NCI-H2029 (cell line): ENCODE measurements at regions not wholly inside any gene's neighbourhood (a gene's known extent, or its start where the extent isn't known, plus 50 kb on each side); places are given as distances from the start of the nearest gene placed in this dataset.
"Not testable (repeated sequence)": the region's sequence is repeated elsewhere in the genome, so short reads cannot be mapped to it uniquely, and the experiment has no call there.

Experiments
- DNase-seq: peaks from one replicate; lab custom pipeline; 2025; lab: John Stamatoyannopoulos, UW

- peak; percentile 90 for DNase-seq
Measured at GRCh38 chr1:222950892-222951291, 136.1 kb downstream of the DISP1 start.

DNA sequence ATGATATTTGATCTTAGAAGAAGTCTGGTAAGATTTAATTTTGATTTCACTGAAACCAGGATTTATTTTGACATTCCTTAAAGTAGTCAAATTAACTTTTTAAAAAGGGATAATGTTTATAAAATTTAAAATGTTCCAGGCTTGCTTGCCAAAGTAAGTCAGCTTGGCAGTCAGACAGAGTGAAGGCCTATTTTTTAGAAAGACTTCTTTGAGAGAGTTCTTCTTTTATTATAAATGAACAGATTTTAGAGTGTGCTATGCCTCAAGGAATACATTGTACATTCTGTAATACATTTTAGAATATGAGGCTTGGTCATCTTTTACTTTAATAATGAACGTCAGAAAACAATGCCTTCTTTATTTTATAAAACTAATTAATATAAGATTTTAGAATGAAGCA is 138.7 kb downstream of the DISP1 start:
- no peak for DNase-seq

DNA sequence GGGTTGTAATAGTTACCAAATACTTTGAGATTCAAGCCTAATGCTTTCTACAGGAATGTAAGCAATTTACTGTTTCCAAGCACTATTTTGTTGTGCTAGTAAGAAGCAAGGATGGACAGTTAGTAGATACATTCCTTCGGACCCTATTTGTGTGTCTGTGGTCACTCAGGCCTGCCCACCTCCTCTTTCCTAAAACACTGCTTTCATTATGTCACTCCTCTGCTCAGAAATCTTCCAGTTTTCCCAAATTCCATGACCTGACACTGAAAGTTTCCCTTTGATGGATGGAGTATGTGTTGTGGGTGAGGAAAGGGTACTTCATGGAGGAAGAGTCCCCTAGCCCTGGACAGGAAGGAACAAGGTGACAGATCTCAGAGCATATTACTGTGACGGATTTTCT is 141.1 kb downstream of the DISP1 start:
- no peak for DNase-seq

GRCh38 chr1:222956601-222957000 is 141.8 kb downstream of the DISP1 start:
- DNase-seq, result no peak

- no peak for DNase-seq
Measured at GRCh38 chr1:222967466-222968240, 152.8 kb downstream of the DISP1 start.

DNA sequence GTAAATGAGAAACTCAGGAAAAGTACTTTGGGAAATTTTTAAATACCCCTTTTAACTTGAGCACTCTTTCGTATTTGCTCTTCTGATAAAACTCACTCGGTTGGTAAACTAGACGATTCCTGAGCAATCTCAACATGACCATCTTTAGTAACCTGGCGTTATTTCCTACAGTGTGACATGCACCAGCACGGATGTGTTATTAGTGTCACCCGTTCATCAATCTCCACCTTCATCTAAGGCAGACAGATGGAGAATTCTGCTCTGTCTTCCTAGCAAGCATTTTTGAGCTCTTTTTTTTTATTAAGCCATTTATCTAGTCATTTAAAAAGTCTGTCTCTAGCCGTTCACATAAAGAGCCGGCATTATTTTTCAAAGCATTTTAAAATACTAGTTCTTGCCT is 155.2 kb downstream of the DISP1 start:
- no peak for DNase-seq

GRCh38 chr1:222970711-222971110 is 155.9 kb downstream of the DISP1 start:
- no peak for DNase-seq

GRCh38 chr1:222971146-222971545 is 156.3 kb downstream of the DISP1 start:
- DNase-seq, result no peak

- DNase-seq, result no peak
Measured at GRCh38 chr1:222973561-222973960, 158.7 kb downstream of the DISP1 start.

- DNase-seq, result no peak
Measured at GRCh38 chr1:222974496-222974895, 159.7 kb downstream of the DISP1 start.

DNA sequence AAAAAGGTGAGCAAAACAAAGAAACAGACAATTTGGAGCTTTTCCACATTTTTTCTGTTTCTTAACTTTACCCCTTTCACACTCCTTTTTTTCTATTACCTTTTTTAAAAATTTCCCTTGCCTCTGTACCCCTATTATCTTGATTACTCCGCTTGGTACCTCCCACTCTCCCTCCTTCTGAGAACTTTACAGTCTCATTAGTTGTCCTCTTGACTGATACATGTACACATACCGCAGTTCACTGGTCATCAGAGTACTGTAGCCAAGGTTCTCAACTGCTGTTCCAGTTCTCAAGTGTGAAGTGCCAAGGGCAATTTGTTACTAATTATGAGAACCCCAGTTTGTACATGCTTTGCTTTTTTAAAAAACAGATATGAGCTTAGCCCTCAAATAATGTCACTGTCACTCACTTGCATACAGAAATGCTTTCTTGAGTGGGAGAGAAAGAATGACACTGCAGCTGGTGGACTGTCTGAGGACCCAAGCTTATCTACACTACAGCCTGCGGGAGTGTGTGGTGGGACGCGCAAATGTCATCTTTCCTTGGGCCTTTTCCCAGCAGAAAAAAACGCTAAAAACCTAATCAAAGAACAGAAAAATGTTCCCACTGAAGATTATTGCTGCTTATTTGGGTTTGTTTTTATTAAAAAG is 160.8 kb downstream of the DISP1 start:
- no peak for DNase-seq

GRCh38 chr1:222976453-222976852 is 161.6 kb downstream of the DISP1 start:
- DNase-seq, result no peak

GRCh38 chr1:222977294-222977693 is 162.5 kb downstream of the DISP1 start:
- DNase-seq, result not testable (repeated sequence)

DNA sequence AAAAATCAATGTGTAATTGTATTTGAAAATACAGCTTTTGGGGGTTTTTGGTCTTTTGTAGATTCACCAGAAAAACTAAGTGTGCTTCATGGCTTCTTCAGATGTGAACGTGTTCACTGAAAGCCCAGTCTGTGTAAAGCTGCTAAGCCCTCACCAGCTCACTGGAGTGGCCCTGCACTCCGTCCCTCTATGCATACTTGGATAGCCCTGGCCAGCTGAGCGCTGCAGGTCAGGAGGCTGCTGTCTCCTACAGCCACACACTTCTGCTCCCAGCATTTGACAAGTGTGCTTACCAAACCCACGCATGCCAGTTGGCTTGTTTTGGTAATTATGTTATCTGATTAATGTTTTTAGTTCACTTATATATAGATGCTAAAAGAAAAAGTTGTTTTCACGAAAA is 163.5 kb downstream of the TLR5 start:
- DNase-seq, result no peak

DNA sequence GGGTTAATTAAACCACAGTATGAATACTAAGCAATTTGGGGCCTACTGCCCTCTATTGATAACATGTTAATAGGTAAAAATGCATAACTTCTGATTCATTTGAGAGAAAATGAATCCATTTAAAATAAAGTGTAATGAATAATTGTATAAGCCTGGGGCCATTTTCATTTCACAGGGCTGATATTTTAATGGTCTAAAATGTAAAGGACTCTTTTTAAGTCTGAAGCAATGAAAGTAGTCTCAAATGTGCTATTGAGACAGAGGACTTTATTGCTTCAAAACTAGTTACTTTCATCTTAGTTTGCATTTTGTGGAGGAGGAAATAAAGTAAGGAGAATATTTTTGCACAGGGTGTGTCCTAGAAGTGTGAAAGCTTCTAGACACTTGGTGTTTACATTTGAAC is 155.4 kb downstream of the TLR5 start:
- no peak for DNase-seq

DNA sequence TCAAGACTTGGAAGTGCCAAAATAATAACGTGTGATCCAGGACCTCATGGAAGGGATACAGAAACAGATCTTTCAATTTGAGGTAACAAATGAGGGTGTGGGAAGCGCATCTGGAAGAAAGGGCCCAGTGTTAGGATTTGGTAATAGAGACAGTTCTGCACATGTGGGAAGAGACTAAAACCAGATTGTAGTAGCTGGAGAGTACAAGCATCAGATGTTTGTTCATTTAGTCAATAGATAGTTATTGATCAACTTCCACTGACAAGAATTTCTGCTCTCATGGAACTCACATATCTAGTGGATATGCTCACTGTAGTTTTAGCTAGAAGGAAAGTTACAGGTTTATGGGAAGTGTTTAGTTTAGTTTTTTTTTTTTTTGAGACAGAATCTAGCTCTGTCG is 153.6 kb downstream of the TLR5 start:
- DNase-seq, result no peak

DNA sequence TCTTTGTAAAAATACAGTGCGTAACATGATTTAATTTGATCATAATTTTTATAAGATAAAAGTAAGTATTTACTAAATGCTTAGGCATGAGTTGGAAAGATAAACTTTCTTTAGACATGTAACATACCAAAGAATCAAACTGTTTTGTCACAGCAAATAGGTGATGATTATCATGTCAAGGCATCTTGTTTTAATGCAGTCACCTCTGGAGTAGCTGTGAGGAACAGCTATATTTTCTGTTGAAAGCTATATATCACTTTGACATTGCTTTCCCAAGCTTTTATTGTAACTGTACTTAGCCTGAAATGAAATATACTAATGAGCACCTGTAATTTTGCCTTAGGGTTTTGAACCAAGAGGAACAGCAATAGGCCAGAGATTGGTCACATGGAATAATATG is 151.9 kb downstream of the TLR5 start:
- no peak for DNase-seq

GRCh38 chr1:222991908-222992307 is 151.1 kb downstream of the TLR5 start:
- DNase-seq, result no peak

DNA sequence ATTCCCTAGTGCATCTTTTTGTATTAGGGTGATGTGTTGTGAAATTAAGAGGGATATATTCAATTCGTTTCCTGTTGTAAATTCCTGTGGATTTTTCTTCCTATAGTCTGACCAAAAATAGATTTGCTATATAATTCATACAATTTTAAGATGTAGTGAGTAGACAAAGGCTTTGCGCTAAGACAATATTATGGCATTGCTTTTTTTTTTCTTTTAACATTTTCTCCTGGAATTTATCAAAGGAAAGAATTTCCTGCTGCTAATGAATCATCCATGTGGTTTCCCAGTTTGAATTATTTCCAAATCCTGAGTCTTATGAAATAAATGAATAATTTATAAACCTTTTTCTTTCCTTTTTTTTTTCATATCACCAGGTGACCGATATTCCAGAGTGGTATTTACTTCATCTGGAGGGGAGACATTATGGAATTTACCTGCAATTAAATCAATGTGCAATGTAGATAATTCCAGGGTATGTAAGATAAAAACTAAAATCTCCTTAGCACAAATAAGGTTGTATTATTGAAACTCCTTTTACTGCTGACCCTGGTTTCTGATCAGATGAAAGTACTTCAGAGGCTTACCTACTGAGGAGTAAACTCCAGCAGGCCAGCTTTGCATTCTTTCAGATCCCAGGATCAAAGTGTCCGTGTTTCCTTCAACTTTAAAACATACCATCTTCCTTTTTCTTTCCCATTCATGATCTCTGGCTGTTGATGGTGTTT is 148.4 kb downstream of the TLR5 start:
- no peak for DNase-seq

DNA sequence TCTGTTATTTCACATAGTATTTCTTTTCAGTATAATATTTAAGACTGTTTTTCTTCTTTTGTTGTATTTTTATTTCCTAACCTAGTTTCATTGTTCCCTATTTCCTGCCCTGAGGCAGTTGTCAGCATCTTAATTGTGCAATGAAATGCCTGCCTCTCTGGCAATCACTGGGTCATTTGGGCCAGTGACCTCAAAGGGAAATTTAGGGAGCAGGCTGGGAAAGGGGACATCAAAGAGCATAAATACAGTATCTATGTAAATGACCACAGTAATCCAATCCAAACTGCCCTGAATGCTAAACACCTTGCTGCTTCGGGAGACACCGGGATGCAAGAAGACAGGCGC is 147.8 kb downstream of the TLR5 start:
- DNase-seq, result no peak

DNA sequence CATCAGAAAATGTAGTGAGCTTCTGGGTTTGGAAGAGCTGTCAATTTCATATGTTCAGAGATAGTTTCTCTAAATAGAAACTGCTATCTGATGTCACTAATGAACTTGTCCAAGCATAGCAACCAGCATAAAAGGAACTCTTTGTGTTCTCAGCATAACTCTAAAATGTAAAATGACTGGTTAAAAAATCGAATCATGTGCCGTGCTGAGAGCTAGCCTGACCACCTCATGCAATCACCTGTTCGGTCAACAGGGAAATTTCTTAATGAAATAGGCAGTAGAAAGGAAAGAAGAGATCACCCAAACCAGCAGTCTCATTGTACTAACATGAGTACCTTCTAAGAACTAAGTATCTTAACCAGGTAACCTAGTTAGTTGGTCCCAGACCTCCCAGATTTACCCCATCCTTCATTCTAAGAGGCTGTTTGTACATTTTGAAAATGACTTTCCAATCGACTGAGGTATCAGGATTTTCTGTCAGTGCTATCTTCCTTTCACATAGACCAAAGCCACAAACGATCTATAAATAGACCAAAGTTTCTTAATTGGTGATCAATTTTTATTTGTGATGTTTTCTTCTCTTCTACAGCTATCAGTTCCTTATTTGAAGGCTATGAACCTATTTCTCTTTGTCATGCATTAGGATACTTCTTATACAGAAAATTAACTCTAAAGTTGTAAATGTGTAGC is 147.3 kb downstream of the TLR5 start:
- DNase-seq, result no peak

DNA sequence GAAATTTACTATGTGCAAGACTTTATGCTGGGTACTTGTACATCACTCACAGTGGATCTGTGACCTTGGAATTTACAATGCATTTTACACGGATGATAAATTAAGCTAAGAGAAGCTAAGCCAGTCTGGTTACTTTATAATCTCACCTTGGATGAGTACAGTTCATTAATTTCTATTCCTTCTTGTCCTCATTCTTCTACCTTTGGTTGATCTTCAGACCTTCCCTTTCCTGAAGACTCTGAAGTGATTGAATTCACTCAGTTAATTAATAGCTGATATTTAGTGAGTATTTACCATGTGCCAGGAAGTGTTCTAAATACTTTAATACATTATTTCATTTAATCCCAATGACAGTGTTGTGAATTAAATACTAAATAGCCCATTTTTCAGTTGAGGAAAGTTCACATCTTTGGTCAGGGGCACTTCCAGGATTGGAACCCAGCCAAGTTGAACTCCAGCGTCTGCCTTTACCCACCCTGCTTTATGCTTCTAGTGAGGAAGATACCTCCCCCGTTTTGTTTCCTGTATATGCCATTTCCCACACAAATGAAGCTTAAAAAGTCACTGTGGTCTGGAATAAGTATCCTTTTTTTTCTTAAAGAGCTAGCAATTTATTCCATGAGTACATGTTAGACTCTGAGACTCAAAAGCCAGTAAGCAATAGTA is 146.6 kb downstream of the TLR5 start:
- DNase-seq, result no peak
